HG02610 (cell line): ENCODE measurements at regions not wholly inside any gene's neighbourhood (a gene's known extent, or its start where the extent isn't known, plus 50 kb on each side); places are given as distances from the start of the nearest gene placed in this dataset.
"Not testable (repeated sequence)": the region's sequence is repeated elsewhere in the genome, so short reads cannot be mapped to it uniquely, and the experiment has no call there.

ENCODE experiments used
- ATAC-seq: cut with Tn5 transposase; IDR thresholded peaks from one replicate; pipeline ENCODE4 v1.9.1; 2021; ENCODE audit warnings: mild to moderate bottlenecking, moderate library complexity; ENCODE audit not compliant: unreplicated experiment

GRCh38 chr3:10653866-10654611 lies 148.7 kb upstream of the ATP2B2 start:
- no peak for ATAC-seq

GRCh38 chr3:10655105-10655504 lies 149.7 kb upstream of the ATP2B2 start:
- ATAC-seq, result no peak

GRCh38 chr3:10657339-10657738 lies 152.0 kb upstream of the ATP2B2 start:
- ATAC-seq, result not testable (repeated sequence)

- no peak for ATAC-seq
These were observed 150.4 kb upstream of the SLC6A11 start for GRCh38 chr3:10665592-10665991.

- ATAC-seq, result no peak
These were observed 149.4 kb upstream of the SLC6A11 start for GRCh38 chr3:10666621-10667020.

- ATAC-seq, result no peak
These were observed 148.8 kb upstream of the SLC6A11 start for GRCh38 chr3:10667269-10667668.

GRCh38 chr3:10667901-10668476 lies 148.0 kb upstream of the SLC6A11 start:
- no peak for ATAC-seq

- no peak for ATAC-seq
These were observed 146.5 kb upstream of the SLC6A11 start for GRCh38 chr3:10669490-10670048.

GRCh38 chr3:10672422-10672821 lies 143.6 kb upstream of the SLC6A11 start:
- ATAC-seq, result no peak

GRCh38 chr3:10674578-10674977 lies 141.4 kb upstream of the SLC6A11 start:
- ATAC-seq, result no peak

GRCh38 chr3:10676905-10677304 lies 139.1 kb upstream of the SLC6A11 start:
- no peak for ATAC-seq

GRCh38 chr3:10678796-10679376 lies 137.1 kb upstream of the SLC6A11 start:
- ATAC-seq, result no peak

- ATAC-seq, result no peak
These were observed 135.2 kb upstream of the SLC6A11 start for GRCh38 chr3:10680796-10681195.

GRCh38 chr3:10682692-10683091 lies 133.3 kb upstream of the SLC6A11 start:
- no peak for ATAC-seq

- ATAC-seq, result no peak
These were observed 132.9 kb upstream of the SLC6A11 start for GRCh38 chr3:10683106-10683505.

- no peak for ATAC-seq
These were observed 127.9 kb upstream of the SLC6A11 start for GRCh38 chr3:10688126-10688525.

- no peak for ATAC-seq
These were observed 127.4 kb upstream of the SLC6A11 start for GRCh38 chr3:10688548-10689172.

- no peak for ATAC-seq
These were observed 123.9 kb upstream of the SLC6A11 start for GRCh38 chr3:10692039-10692622.

GRCh38 chr3:10693457-10693856 lies 122.6 kb upstream of the SLC6A11 start:
- ATAC-seq, result no peak

- no peak for ATAC-seq
These were observed 121.8 kb upstream of the SLC6A11 start for GRCh38 chr3:10694179-10694578.

GRCh38 chr3:10695186-10695585 lies 120.8 kb upstream of the SLC6A11 start:
- not testable (repeated sequence) for ATAC-seq
